Activated naive CD4-positive, alpha-beta T cell treated with anti-CD3 and anti-CD28 coated beads, Interleukin-2, amount 50 U/mL, for 24 hours (primary cell): ENCODE measurements at regions not wholly inside any gene's neighbourhood (a gene's known extent, or its start where the extent isn't known, plus 50 kb on each side); places are given as distances from the start of the nearest gene placed in this dataset.

Experiments used
- H3K27ac Mint-ChIP-seq: one replicate; pipeline ENCODE4 v1.8.0; 2021; ENCODE audit warnings: mild to moderate bottlenecking, mixed read lengths
- H3K27me3 Mint-ChIP-seq: one replicate; pipeline ENCODE4 v1.8.0; 2021; ENCODE audit warnings: mixed read lengths
- H3K36me3 Mint-ChIP-seq: one replicate; pipeline ENCODE4 v1.8.0; 2021; ENCODE audit warnings: mixed read lengths
- H3K4me1 Mint-ChIP-seq: one replicate; pipeline ENCODE4 v1.8.0; 2021; ENCODE audit warnings: mixed read lengths
- H3K4me3 Mint-ChIP-seq: one replicate; pipeline ENCODE4 v1.8.0; 2021; ENCODE audit warnings: mild to moderate bottlenecking, mixed read lengths
- H3K9me3 Mint-ChIP-seq: one replicate; pipeline ENCODE4 v1.8.0; 2021; ENCODE audit warnings: mixed read lengths

DNA sequence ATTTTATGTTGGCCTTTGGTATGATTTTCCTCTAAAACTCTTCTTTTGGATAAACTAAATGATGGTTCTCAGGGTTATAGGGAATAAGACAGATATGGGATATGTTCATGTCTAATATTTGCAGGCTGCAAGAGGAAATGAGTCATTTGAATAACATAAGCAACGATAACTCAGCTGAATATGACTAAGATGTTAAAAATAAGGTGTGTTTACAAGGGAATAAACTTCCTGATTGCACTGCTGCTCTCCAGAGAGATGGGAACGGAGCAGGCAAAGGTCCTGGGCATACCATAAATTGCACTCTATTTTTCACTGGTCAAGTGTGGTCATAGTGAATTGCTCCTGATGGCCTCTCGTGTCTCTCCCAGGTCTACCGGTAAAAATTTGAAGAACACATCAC is 666.2 kb downstream of the TOX3 start:
- Mint-ChIP-seq H3K4me3 (no peak overlapping the region), H3K4me1 (no peaks in the 10 kb centered on the region)

GRCh38 chr16:51877686-51878085 is 669.3 kb downstream of the TOX3 start:
- H3K36me3 Mint-ChIP-seq: no peaks in the 10 kb centered on the region
- H3K9me3 Mint-ChIP-seq: peaks cover 11% of the 10 kb centered on the region
- H3K27ac Mint-ChIP-seq: no peak overlapping the region
- no peaks in the 10 kb centered on the region for H3K4me1 Mint-ChIP-seq
- no peak overlapping the region for H3K4me3 Mint-ChIP-seq
- H3K27me3 Mint-ChIP-seq: no peaks in the 10 kb centered on the region

More for the DNA sequence above, 666.2 kb downstream of the TOX3 start:
- Mint-ChIP-seq H3K27me3 (no peaks in the 10 kb centered on the region), H3K36me3 (no peaks in the 10 kb centered on the region), H3K9me3 (peaks cover 11% of the 10 kb centered on the region), H3K27ac (no peak overlapping the region)

- no peaks in the 10 kb centered on the region for H3K4me1 Mint-ChIP-seq
- no peak overlapping the region for H3K27ac Mint-ChIP-seq
- H3K4me3 Mint-ChIP-seq: no peak overlapping the region
Measured at GRCh38 chr16:51876934-51877333, 670.0 kb downstream of the TOX3 start.

DNA sequence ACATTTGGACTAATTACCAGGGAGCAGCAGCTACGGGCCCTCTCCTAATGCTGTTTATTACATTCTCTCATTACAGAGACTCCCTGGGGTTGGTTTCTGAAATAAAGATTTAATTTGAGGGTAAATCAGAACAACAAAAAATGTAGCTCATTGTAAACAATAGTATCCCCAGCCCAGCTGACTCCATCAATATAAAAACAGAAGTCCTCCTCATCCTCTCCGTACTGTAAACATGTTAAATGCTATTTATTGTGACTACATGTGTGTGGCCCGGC is 670.4 kb downstream of the TOX3 start:
- Mint-ChIP-seq H3K4me3 (no peak overlapping the region), H3K36me3 (no peaks in the 10 kb centered on the region), H3K27ac (no peak overlapping the region), H3K9me3 (peaks cover 10% of the 10 kb centered on the region), H3K27me3 (no peaks in the 10 kb centered on the region), H3K4me1 (no peaks in the 10 kb centered on the region)

More at GRCh38 chr16:51876934-51877333, 670.0 kb downstream of the TOX3 start:
- Mint-ChIP-seq H3K9me3 (peaks cover 11% of the 10 kb centered on the region), H3K36me3 (no peaks in the 10 kb centered on the region), H3K27me3 (no peaks in the 10 kb centered on the region)

GRCh38 chr16:51875834-51876600 is 670.9 kb downstream of the TOX3 start:
- Mint-ChIP-seq H3K4me1 (no peaks in the 10 kb centered on the region), H3K4me3 (no peak overlapping the region), H3K27me3 (no peaks in the 10 kb centered on the region), H3K36me3 (no peaks in the 10 kb centered on the region), H3K9me3 (peaks cover 9% of the 10 kb centered on the region), H3K27ac (no peak overlapping the region)

DNA sequence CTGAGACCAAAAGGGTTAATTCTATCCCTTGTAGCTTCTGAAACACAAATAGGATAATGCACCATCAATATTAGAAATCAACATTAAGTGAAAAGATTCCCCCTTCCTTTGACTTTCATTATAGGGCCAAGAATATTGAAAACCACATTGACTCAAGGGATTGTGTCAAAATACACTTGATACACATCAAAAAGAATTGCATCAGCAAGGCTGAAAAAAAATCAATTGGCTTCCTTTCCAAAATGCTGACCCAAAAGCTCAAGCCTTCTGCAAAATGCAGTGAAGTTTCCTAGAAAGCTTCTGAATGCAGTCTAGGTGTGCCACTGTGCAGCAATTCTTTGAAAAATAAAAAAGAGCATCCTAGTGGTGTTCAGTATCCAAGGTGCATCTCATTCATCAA is 674.4 kb downstream of the TOX3 start:
- no peak overlapping the region for H3K4me3 Mint-ChIP-seq
- no peak overlapping the region for H3K27ac Mint-ChIP-seq
- H3K27me3 Mint-ChIP-seq: no peaks in the 10 kb centered on the region

GRCh38 chr16:51870296-51870854 is 676.6 kb downstream of the TOX3 start:
- peaks cover 10% of the 10 kb centered on the region for H3K9me3 Mint-ChIP-seq
- H3K27me3 Mint-ChIP-seq: no peaks in the 10 kb centered on the region
- H3K4me1 Mint-ChIP-seq: no peaks in the 10 kb centered on the region
- no peak overlapping the region for H3K4me3 Mint-ChIP-seq
- no peaks in the 10 kb centered on the region for H3K36me3 Mint-ChIP-seq
- no peak overlapping the region for H3K27ac Mint-ChIP-seq

More for the DNA sequence above, 674.4 kb downstream of the TOX3 start:
- Mint-ChIP-seq H3K4me1 (no peaks in the 10 kb centered on the region), H3K36me3 (no peaks in the 10 kb centered on the region), H3K9me3 (peaks cover 10% of the 10 kb centered on the region)

DNA sequence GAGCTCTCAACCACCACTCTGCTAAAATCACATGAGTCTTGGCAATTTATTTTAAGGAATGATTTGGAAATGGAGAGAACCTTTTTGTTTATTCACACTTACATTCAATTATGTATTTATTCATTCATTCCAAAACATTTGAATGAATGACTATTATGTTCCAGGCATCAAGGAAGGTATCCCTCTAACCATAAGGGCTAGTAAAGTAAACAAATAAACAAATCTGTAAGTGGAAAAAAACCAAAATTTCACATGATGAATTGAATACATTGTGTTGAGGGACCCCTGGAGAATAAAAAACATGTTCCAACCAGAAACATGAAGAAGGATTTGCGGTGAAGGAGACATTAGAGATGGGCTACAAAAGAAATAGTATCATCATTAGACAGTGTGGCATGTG is 677.8 kb downstream of the TOX3 start:
- H3K36me3 Mint-ChIP-seq: no peaks in the 10 kb centered on the region
- no peaks in the 10 kb centered on the region for H3K27me3 Mint-ChIP-seq
- H3K4me3 Mint-ChIP-seq: no peak overlapping the region

GRCh38 chr16:51868631-51869030 is 678.3 kb downstream of the TOX3 start:
- no peak overlapping the region for H3K4me3 Mint-ChIP-seq
- no peaks in the 10 kb centered on the region for H3K36me3 Mint-ChIP-seq
- peaks cover 10% of the 10 kb centered on the region for H3K9me3 Mint-ChIP-seq
- H3K4me1 Mint-ChIP-seq: no peaks in the 10 kb centered on the region
- no peaks in the 10 kb centered on the region for H3K27me3 Mint-ChIP-seq
- no peak overlapping the region for H3K27ac Mint-ChIP-seq

More for the DNA sequence above, 677.8 kb downstream of the TOX3 start:
- no peak overlapping the region for H3K27ac Mint-ChIP-seq
- peaks cover 10% of the 10 kb centered on the region for H3K9me3 Mint-ChIP-seq
- no peaks in the 10 kb centered on the region for H3K4me1 Mint-ChIP-seq

GRCh38 chr16:51867386-51868065 is 679.4 kb downstream of the TOX3 start:
- no peaks in the 10 kb centered on the region for H3K36me3 Mint-ChIP-seq
- H3K27me3 Mint-ChIP-seq: no peaks in the 10 kb centered on the region
- no peak overlapping the region for H3K4me3 Mint-ChIP-seq
- H3K9me3 Mint-ChIP-seq: peaks cover 10% of the 10 kb centered on the region
- H3K27ac Mint-ChIP-seq: no peak overlapping the region
- no peaks in the 10 kb centered on the region for H3K4me1 Mint-ChIP-seq

GRCh38 chr16:51864575-51864974 is 682.4 kb downstream of the TOX3 start:
- no peak overlapping the region for H3K4me3 Mint-ChIP-seq
- H3K4me1 Mint-ChIP-seq: no peaks in the 10 kb centered on the region
- peaks cover 2% of the 10 kb centered on the region for H3K9me3 Mint-ChIP-seq
- no peak overlapping the region for H3K27ac Mint-ChIP-seq
- no peaks in the 10 kb centered on the region for H3K36me3 Mint-ChIP-seq
- H3K27me3 Mint-ChIP-seq: no peaks in the 10 kb centered on the region

DNA sequence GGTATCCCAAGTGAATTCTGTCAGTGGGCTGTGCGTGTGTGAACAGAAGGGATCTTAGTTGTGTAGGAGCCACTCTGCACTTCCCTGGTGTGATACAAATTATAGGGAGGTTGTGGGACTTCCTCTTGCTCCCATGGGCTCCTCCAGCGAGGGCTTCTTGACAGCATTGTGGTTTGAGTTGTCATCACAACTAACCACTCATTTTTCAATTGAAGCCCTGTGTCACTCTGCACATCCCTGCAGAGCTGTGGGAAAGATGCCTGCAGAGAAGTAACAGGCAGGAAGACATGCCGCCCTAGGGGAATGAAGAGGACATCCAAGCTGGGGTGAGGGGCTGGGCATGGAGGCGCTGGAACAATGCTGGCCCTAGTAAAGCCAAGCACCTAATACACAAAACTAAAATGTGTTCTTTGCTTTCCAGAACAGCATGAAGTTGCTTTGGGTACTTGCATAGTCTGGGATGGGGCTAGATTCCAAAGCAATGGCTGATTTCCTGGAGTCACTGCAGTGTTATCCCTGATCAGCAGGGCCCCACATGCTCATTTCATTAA is 692.5 kb downstream of the TOX3 start:
- Mint-ChIP-seq H3K27me3 (no peaks in the 10 kb centered on the region), H3K36me3 (no peaks in the 10 kb centered on the region), H3K4me1 (no peaks in the 10 kb centered on the region), H3K4me3 (no peak overlapping the region), H3K27ac (no peak overlapping the region), H3K9me3 (peaks cover 16% of the 10 kb centered on the region)

DNA sequence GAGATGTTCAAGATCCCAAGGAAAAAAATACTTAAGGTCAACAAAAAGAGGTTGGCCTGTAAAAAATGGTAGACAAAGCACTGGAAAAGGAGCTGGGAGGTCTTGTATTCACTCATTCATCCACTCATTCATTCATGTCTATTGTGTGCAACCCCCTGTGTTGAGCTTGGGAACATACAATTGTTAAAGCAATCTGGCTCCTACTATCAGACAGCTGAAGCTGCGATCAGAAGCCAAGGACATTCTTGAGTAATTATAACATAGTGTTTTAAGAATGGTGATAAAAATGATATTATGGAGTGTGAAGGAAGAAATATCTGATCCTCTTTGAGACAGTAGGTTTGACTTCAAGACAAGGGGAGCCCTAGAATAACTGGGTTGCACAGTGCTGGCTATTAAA is 693.4 kb downstream of the TOX3 start:
- Mint-ChIP-seq H3K27me3 (no peaks in the 10 kb centered on the region), H3K36me3 (no peaks in the 10 kb centered on the region), H3K27ac (no peak overlapping the region), H3K9me3 (peaks cover 16% of the 10 kb centered on the region), H3K4me3 (no peak overlapping the region), H3K4me1 (no peaks in the 10 kb centered on the region)

DNA sequence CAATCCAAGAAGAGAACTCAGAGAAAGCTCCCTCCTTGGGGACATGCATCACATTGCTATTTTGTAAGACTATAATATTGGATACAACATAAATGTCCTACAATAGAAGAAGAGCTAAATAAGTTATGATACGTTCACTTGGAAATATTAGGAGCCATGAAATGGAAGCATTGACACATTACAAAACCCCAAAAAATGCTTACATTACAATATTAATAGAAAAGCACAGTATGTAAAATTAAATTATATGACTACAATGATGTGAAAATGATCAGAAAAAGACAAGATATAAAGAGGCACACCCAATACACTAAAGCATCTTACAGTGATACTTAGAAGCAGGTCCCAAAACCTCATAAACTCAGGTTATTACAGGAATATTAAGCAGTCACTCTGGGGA is 694.1 kb downstream of the TOX3 start:
- no peak overlapping the region for H3K4me3 Mint-ChIP-seq
- no peaks in the 10 kb centered on the region for H3K27me3 Mint-ChIP-seq
- no peak overlapping the region for H3K27ac Mint-ChIP-seq
- no peaks in the 10 kb centered on the region for H3K4me1 Mint-ChIP-seq
- no peaks in the 10 kb centered on the region for H3K36me3 Mint-ChIP-seq
- H3K9me3 Mint-ChIP-seq: peaks cover 16% of the 10 kb centered on the region

DNA sequence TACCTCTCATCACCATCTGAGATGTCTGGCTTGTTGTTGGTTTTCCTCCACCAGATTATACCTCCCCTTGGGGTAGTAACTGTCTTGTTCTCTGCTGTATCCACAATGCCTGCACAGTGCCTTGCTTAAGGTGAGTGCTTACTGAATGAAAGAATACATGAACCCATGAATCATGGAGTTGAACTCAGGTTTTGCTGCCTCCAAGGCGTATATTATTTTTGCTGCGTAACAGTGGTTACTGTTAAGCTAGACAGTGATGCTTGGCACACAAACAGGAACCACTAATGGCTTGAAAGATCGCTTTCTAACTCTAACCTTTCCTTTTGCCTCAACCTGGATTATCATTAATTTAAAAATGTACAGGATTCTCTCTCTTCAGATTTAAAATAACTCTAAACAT is 695.8 kb downstream of the TOX3 start:
- H3K36me3 Mint-ChIP-seq: no peaks in the 10 kb centered on the region
- no peaks in the 10 kb centered on the region for H3K27me3 Mint-ChIP-seq
- H3K27ac Mint-ChIP-seq: no peak overlapping the region
- no peaks in the 10 kb centered on the region for H3K4me1 Mint-ChIP-seq
- H3K4me3 Mint-ChIP-seq: no peak overlapping the region
- peaks cover 16% of the 10 kb centered on the region for H3K9me3 Mint-ChIP-seq

DNA sequence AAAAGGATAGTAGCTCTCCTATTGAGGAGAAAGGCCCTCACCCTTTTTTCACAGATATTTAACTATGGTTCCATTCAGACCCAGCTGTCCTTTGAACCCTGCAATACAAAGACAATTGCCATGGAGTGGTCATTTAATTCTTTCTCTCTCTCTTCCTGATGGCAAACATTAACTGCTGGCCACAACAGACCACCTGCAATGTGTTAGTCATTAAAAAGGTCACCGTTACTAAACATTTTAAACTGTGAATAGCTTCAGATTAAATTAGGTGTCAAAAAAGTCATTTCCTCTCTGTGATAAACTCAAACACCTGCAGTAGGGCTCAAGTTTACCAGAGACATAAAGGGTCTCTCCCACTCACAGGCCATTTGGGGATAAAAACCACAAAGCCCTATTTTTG is 697.2 kb downstream of the TOX3 start:
- Mint-ChIP-seq H3K27ac (no peak overlapping the region), H3K9me3 (peaks cover 16% of the 10 kb centered on the region), H3K36me3 (no peaks in the 10 kb centered on the region), H3K4me1 (no peaks in the 10 kb centered on the region), H3K4me3 (no peak overlapping the region), H3K27me3 (no peaks in the 10 kb centered on the region)
